ENCODE measurements at regions not wholly inside any gene's neighbourhood (a gene's known extent, or its start where the extent isn't known, plus 50 kb on each side); places are given as distances from the start of the nearest gene placed in this dataset.

- TF ChIP-seq ZFX (IDR thresholded peaks at IDR 0.05; ENCODE audit: borderline replicate concordance) (no peak), CTCF (IDR thresholded peaks at IDR 0.05) (no peak)
- no peak overlapping the region for H3K27ac ChIP-seq
Observed at GRCh38 chr7:21125297-21125696, 302.6 kb upstream of the SP4 start.

GRCh38 chr7:21128062-21128817 is 299.6 kb upstream of the SP4 start:
- no peak overlapping the region for H3K27ac ChIP-seq
- TF ChIP-seq ZFX (IDR thresholded peaks at IDR 0.05; ENCODE audit: borderline replicate concordance) (no peak), CTCF (IDR thresholded peaks at IDR 0.05) (no peak)

GRCh38 chr7:21131897-21132296 is 296.0 kb upstream of the SP4 start:
- no peak overlapping the region for H3K27ac ChIP-seq
- TF ChIP-seq ZFX (IDR thresholded peaks at IDR 0.05; ENCODE audit: borderline replicate concordance) (no peak), CTCF (IDR thresholded peaks at IDR 0.05) (no peak)

- TF ChIP-seq ZFX (IDR thresholded peaks at IDR 0.05; ENCODE audit: borderline replicate concordance): no peak
- no peak for TF ChIP-seq CTCF (IDR thresholded peaks at IDR 0.05)
- H3K27ac ChIP-seq: no peak overlapping the region
Observed at GRCh38 chr7:21134631-21135030, 293.3 kb upstream of the SP4 start.

- TF ChIP-seq ZFX (IDR thresholded peaks at IDR 0.05; ENCODE audit: borderline replicate concordance) (no peak), CTCF (IDR thresholded peaks at IDR 0.05) (no peak)
- no peak overlapping the region for H3K27ac ChIP-seq
Observed at GRCh38 chr7:21135437-21135836, 292.4 kb upstream of the SP4 start.

GRCh38 chr7:21137640-21138039 is 290.2 kb upstream of the SP4 start:
- H3K27ac ChIP-seq: no peak overlapping the region
- TF ChIP-seq CTCF (IDR thresholded peaks at IDR 0.05) (no peak), ZFX (IDR thresholded peaks at IDR 0.05; ENCODE audit: borderline replicate concordance) (no peak)

- no peak overlapping the region for H3K27ac ChIP-seq
- no peak for TF ChIP-seq CTCF (IDR thresholded peaks at IDR 0.05)
- no peak for TF ChIP-seq ZFX (IDR thresholded peaks at IDR 0.05; ENCODE audit: borderline replicate concordance)
Observed at GRCh38 chr7:21140622-21141021, 287.3 kb upstream of the SP4 start.
